GM18868 (cell line): ENCODE measurements at regions not wholly inside any gene's neighbourhood (a gene's known extent, or its start where the extent isn't known, plus 50 kb on each side); places are given as distances from the start of the nearest gene placed in this dataset.

Source experiments
- ATAC-seq: cut with Tn5 transposase; IDR thresholded peaks from one replicate; pipeline ENCODE4 v1.9.1; 2021; ENCODE audit warnings: mild to moderate bottlenecking, moderate library complexity; ENCODE audit not compliant: unreplicated experiment

DNA sequence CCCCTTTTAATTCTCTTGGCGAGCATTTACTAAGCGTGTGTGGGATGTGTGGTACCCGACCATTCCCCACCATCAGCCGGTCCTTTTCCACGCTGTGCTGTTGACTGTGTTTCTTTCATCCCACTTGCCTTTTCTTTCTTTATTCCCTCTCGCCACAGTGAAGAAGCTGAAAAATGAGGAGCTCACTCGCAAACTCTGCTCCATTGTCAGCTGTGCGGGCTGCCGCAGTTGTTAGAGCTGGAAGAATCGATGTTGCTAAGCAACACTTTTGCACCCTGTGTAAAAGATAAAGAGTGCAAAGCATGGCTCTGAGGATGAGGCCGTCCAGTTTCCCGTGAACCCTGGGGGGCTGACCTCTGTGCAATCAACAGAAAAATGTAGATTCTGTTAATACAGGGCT is 203.1 kb upstream of the NEBL start:
- no peak for ATAC-seq

DNA sequence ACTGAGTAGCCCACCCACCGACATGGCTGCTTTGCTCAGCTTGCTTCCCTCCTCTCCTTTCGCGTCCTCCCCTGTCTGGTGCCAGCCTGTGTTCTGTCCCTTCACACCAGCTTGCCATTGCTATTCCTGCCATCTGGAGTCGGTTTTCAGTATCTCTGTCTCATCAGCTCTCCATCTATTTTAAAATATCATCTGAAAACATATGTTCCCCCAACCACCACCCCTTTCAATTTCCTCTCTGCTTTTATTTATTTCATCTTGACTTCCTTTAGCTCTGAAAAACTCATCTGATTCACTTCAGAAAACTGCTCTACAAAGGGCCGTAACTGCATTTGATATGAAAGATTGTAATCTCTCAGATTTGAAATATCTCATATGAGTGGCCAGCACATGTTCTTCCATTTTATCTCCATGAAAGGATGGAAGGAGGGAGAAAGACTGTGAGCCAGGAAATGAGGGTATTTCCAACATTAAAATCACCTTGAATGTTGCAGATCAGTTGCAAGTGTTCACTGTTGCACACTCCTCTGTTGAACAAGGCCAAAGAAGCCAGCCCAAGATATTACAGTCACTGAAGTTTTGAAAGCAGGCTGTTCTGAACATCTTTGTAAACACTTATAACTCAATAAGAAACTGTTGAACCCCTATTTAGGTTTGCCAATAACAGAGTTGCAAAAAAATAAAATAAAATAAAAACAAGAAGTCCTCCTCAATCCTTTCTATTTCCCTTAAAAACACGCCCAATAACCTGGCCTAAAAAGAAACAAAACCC is 202.4 kb upstream of the NEBL start:
- ATAC-seq, result no peak

DNA sequence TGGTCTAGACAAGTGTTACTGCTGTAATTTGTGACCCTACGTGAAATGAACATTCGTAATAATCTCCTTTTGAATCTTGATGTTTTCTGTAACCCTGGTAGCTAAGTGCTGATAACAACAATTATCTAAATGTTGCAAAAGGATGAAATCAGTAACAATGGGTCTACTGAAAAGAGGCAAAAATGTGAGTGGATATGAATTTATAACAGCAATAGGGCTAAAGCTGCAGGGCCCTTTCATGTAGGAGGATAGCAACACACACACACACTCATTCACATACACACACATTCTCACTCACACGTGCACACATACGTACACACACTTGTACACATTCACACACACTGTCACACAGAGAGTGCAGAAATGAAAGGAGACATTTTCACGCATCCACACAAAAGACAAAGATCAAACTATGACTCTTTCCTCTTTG is 200.8 kb upstream of the NEBL start:
- ATAC-seq, result no peak

DNA sequence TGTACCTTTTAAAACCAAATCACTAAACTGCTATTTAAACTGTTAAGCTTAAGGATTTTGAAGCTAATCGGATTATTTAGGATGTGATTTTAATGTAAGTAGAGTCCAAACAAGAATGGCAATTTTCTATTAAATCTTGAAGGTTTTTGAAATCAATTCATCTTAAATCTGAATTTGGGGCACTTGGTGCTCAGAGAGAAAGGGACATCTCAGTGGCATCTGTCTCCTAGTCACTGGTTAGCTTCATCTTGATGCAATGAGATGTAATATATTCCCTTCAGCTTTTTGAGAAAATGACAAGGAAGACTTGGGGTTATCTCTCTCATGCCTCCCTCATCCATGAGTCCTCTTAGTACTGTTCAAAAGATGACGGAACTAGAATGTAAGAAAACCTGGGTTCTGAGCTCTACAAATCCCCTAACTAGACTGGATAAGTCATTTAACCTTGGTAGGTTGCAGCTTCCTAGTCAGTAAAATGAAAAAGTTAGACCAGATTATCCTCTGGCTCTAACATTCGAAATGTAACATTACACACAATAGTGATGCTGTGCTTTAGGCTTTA is 198.5 kb upstream of the NEBL start:
- ATAC-seq, result no peak

DNA sequence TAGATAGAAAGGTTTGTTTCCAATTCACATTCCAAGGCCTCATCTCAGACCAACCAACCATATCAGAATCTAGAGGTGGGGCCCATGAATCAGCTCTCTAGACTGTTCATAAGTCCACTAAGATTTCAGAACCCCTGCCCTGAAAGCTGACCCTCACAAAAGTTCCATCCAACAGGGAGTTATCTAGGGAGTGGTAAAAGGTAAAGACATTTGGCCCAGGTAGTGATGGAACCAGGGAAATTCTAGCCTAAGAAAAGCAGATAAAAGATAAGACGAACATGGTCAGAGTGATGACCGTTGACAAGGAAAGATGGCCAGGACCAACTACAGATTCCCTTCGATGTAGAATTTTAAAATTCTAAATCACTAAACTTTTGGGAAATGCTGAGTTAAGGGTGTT is 198.0 kb upstream of the NEBL start:
- ATAC-seq, result no peak

DNA sequence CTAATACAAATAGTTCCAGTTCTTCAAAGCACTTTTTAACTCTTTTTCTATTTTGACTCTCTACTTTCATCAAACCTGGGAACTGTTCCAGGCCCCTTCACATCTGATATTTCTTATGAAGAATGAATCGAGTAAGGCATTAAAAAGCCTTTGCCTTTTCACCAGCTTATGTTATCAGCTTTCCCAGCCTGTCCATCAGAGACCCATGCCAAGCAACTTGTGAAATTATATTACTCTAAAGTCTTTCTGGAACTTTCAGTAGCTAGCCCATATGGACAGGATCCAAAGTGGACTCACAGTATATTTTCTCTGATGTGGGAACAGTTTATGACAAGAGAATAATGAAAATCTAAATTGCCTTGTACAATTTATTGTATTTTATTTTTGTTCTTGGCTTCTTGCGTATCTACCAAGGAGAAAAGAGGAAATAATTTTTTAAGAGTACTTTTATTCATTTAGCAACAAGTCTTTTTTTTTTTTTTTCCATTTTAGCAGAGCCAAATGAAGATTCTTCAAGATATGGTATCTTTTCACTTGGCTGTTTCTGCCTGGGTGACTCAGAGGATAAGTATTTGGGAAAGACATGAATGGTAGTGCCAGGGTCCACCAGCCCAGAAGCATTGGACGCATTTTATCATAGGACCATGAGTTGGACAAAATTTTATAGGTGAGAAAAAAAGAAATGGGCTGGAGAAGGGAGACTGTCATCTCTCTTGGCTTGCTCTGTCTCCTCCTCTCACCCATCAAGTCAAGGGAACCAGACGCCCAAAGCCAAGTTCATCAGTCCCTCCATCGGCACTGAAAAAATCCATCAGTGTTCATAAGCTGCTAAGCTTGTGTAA is 195.8 kb upstream of the NEBL start:
- ATAC-seq, result no peak

DNA sequence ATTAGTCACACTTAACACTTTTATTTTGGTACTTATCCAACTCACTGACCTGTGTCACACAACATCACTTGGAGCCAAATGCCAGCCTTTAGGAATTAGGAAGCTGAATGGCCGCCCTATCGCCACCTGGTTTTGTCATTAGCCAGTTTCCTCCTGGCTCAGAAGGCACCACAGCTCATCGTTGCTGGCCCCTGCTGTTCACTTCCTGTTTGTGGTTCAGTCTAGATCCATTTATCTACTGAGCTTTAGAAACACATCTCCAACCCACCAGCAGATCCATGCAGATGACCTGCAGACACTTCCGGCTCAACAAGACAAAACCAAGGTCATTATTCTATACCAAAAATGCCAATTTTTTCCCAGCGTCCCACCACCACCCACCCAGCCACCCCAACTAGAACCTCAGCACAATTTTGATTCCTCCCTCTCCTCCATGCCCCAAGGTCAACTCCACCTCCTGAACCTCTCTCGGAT is 193.5 kb upstream of the NEBL start:
- no peak for ATAC-seq

- no peak for ATAC-seq
Observed at GRCh38 chr10:21087476-21087875, 190.4 kb upstream of the NEBL start.

- no peak for ATAC-seq
Observed at GRCh38 chr10:21084700-21085099, 187.6 kb upstream of the NEBL start.

DNA sequence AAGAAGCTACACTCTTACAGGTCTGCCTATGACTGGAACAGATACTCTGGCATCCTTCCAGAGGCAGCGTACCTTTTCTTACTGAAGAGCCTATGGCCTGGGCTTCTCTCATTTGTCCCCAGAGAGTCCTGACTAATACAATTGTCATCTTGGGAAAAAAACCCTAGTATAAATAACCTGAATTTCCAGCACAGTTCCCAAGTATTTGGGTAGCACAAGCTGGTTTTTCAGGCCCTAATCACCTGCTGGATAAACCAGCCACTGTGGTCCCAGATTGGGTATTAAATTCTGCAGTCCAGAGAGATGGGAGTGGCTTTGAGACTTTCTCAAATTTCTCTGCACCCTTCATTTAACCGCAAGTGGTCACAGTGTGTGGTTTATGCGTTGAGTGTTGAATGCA is 186.8 kb upstream of the NEBL start:
- ATAC-seq, result no peak

DNA sequence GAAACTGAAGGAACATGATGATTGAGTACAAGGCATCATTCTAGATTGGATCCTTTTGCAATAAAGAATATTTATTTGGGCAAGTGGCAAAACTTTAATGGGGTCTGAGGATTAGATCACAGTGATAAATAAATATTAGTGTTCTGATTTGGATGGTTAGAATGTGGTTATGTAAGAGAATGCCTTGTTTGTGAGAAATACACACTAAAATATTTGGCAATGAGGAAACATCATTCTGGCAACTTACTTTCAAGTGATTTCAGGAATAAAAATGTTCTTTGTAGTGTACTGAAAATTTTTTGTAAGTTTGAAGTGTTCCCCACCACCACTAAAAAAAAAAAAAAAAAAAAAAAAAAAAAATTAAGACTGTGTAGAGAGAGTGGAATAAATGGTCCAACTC is 185.1 kb upstream of the NEBL start:
- ATAC-seq, result no peak

DNA sequence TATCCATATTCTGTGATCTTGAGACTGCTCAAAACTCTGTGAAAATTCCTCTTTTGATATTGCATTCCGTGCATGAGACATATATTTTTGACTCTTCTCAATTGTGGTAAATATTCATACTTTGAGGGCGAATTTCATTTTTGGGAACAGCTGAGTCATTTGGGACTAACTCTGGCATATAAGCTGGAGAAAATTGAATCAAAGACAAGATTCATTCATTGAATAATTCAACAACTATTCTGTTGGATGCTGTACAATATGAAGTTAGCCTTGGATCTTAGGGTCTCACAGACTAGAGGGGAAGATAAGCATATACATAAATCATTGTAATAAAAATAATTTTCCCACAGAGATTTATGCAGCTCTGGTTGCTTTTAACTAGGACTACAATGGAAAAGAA is 183.2 kb upstream of the NEBL start:
- no peak for ATAC-seq

DNA sequence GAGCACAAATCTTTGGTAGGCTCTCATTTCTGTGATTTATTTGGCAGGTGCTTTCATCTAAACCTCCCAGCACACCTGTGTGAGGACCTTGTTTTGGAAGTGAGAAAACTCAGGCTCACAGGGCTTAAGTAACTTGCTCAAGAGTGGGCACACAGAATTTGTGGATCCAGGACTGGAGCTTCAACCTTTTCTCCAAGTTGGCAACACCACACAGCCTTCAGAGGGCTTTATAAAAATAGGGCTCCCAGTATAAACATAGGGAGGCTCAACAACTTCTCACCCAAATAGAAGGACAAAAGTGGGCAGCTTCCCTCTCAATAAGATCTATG is 182.2 kb upstream of the NEBL start:
- ATAC-seq, result no peak

GRCh38 chr10:21078410-21079329 is 181.6 kb upstream of the NEBL start:
- peak; percentile 81 for ATAC-seq

GRCh38 chr10:21077681-21078080 is 180.6 kb upstream of the NEBL start:
- no peak for ATAC-seq

GRCh38 chr10:21076381-21076780 is 179.3 kb upstream of the NEBL start:
- no peak for ATAC-seq

GRCh38 chr10:21075880-21076279 is 178.8 kb upstream of the NEBL start:
- ATAC-seq, result no peak

DNA sequence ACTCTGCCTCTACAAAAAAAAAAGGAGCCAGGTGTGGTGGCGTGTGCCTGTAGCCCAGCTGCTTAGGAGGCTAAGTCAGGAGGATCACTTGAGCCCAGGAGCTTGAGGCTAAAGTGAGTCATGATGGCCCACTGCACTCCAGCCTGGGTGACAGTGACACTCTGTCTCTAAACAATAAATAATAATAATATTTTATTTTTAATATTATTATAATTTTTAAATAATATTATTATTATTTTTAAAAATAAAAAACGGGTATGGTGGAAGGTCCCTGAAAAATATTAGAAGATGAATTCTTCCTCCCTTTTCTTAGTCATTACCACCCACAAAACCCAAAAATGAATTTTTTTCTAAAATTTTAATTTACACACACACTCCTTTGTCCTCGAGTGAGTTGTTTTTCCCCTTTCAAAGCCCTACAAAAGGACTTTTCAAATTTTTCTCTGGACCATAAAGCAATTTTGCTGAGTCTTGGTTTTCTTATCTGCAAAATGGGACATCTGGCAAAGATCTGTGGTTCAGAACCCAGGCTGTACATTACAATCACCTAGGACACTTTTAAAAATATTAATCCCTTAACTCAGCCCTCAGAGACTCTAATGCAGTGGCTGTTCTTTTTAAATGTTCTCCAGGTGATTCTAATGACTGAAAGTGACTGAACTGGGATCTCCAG is 174.0 kb upstream of the NEBL start:
- ATAC-seq, result no peak

DNA sequence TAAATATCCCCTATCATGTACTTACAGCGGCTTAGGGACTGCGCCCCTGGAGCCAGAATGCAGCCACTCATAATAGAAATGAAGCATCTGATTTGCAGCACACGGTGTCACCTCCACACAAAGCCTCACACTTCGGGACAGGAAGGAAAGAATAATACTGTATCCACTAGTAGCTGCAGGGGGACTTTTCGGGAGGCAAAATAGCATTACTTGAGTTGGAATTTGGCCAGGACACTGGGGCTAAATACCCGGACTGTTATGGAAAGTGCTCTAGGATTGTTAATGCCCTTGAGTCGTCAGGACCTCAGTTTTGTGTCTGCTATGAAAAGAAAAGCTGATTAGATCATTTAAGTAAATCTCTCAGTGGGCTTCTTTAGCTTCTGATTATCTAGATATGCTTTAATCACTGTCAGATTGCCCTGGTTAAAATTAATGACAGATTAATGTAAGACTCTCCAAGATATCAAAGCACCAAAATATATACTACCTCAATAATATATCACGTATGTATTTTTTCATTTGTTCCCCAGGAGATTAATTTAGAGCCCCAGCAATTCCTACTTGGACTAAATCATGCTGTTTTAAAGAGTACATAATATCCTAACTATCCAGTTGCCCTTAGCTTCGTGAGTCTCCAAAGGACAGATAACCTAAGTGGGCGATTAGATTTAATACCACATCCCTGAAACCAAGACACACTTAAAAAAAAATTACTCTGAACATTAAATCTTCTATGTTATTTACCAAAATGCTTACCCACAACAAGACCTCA is 173.0 kb upstream of the NEBL start:
- no peak for ATAC-seq

DNA sequence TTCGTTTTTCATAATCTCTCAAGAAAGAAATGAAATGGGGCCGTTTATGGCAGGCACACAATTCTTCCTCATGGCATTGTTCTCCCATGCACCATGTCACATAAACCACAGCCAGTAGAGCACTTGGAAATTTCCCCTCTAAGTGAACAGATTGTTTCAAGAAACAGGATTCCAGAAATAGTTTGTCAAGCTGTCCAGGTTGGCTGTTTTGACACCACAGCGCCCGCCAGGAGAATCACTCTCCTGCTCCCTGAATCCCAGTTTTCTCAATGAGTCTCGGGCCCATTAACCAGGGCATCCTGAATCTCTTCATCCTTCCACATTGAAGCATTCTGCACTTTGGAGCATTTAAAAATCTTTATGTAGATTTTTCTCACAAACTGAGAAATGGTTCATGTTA is 172.2 kb upstream of the NEBL start:
- no peak for ATAC-seq
